Uterus (tissue), 2 donors: ENCODE measurements at regions not wholly inside any gene's neighbourhood (a gene's known extent, or its start where the extent isn't known, plus 50 kb on each side); places are given as distances from the start of the nearest gene placed in this dataset.

Experiments
- POLR2A ChIP-seq, 2 donors: fragments of 450-650 bp; IDR thresholded peaks; one replicate each; pipeline ENCODE4 v1.6.1; 2016; ENCODE audit warnings: antibody characterized with exemption in 2 of 2, mild to moderate bottlenecking in 1 of 2, moderate library complexity in 1 of 2
- TF ChIP-seq, protein P1 (sequence below), 4 experiments: fragments of 200-600 bp in 2 of 4; fragments of 450-650 bp in 2 of 4; sonication (generic) in 2 of 4; IDR thresholded peaks; one replicate each; pipeline ENCODE4 v1.5.1; 2016 to 2019; ENCODE audit warnings: antibody characterized with exemption in 4 of 4, mild to moderate bottlenecking in 2 of 4, moderate library complexity in 1 of 4

GRCh38 chr2:47996808-47997207 is 90.5 kb upstream of the FBXO11 start:
- TF ChIP-seq, protein P1, sequence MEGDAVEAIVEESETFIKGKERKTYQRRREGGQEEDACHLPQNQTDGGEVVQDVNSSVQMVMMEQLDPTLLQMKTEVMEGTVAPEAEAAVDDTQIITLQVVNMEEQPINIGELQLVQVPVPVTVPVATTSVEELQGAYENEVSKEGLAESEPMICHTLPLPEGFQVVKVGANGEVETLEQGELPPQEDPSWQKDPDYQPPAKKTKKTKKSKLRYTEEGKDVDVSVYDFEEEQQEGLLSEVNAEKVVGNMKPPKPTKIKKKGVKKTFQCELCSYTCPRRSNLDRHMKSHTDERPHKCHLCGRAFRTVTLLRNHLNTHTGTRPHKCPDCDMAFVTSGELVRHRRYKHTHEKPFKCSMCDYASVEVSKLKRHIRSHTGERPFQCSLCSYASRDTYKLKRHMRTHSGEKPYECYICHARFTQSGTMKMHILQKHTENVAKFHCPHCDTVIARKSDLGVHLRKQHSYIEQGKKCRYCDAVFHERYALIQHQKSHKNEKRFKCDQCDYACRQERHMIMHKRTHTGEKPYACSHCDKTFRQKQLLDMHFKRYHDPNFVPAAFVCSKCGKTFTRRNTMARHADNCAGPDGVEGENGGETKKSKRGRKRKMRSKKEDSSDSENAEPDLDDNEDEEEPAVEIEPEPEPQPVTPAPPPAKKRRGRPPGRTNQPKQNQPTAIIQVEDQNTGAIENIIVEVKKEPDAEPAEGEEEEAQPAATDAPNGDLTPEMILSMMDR (IDR thresholded peaks at IDR 0.05): no peak
- no peak for TF ChIP-seq POLR2A (IDR thresholded peaks at IDR 0.05)
